ENCODE measurements at regions not wholly inside any gene's neighbourhood (a gene's known extent, or its start where the extent isn't known, plus 50 kb on each side); places are given as distances from the start of the nearest gene placed in this dataset.
A peak's percentile ranks its signal among the peaks of the same experiment; 100 is the strongest.

- in situ Hi-C loops (cut with HindIII; ENCODE audit: low pct_unique_long_range_greater_than_20kb, low sequenced_read_pairs), result no loop called here
- DNase-seq (ENCODE audit: low read depth in 1 of 2, low spot score in 1 of 2), result no peak
- no peak for TF ChIP-seq JUND (IDR thresholded peaks at IDR 0.05; ENCODE audit: low read depth)
Measured at GRCh38 chr12:94802796-94803195, 152.4 kb upstream of the TMCC3 start.

- no peak for DNase-seq (ENCODE audit: low read depth in 1 of 2, low spot score in 1 of 2)
- TF ChIP-seq JUND (IDR thresholded peaks at IDR 0.05; ENCODE audit: low read depth), result no peak
- in situ Hi-C loops (cut with HindIII; ENCODE audit: low pct_unique_long_range_greater_than_20kb, low sequenced_read_pairs), result no loop called here
Measured at GRCh38 chr12:94801745-94802144, 151.4 kb upstream of the TMCC3 start.

GRCh38 chr12:94799136-94799535 is 148.8 kb upstream of the TMCC3 start:
- no peak for DNase-seq (ENCODE audit: low read depth in 1 of 2, low spot score in 1 of 2)
- TF ChIP-seq JUND (IDR thresholded peaks at IDR 0.05; ENCODE audit: low read depth), result no peak
- in situ Hi-C loops (cut with HindIII; ENCODE audit: low pct_unique_long_range_greater_than_20kb, low sequenced_read_pairs), result no loop called here

- in situ Hi-C loops (cut with HindIII; ENCODE audit: low pct_unique_long_range_greater_than_20kb, low sequenced_read_pairs), result no loop called here
- TF ChIP-seq JUND (IDR thresholded peaks at IDR 0.05; ENCODE audit: low read depth), result no peak
- no peak for DNase-seq (ENCODE audit: low read depth in 1 of 2, low spot score in 1 of 2)
Measured at GRCh38 chr12:94798113-94798512, 147.8 kb upstream of the TMCC3 start.

- in situ Hi-C loops (cut with HindIII; ENCODE audit: low pct_unique_long_range_greater_than_20kb, low sequenced_read_pairs), result no loop called here
- DNase-seq (ENCODE audit: low read depth in 1 of 2, low spot score in 1 of 2), result peak in 1 of 2 experiments; percentile 26
- TF ChIP-seq JUND (IDR thresholded peaks at IDR 0.05; ENCODE audit: low read depth), result no peak
Measured at GRCh38 chr12:94795520-94795919, 145.2 kb upstream of the TMCC3 start.

GRCh38 chr12:94795044-94795443 is 144.7 kb upstream of the TMCC3 start:
- no peak for DNase-seq (ENCODE audit: low read depth in 1 of 2, low spot score in 1 of 2)
- in situ Hi-C loops (cut with HindIII; ENCODE audit: low pct_unique_long_range_greater_than_20kb, low sequenced_read_pairs), result no loop called here
- TF ChIP-seq JUND (IDR thresholded peaks at IDR 0.05; ENCODE audit: low read depth), result no peak

- DNase-seq (ENCODE audit: low read depth in 1 of 2, low spot score in 1 of 2), result no peak
- in situ Hi-C loops (cut with HindIII; ENCODE audit: low pct_unique_long_range_greater_than_20kb, low sequenced_read_pairs), result no loop called here
- TF ChIP-seq JUND (IDR thresholded peaks at IDR 0.05; ENCODE audit: low read depth), result no peak
Measured at GRCh38 chr12:94793191-94793595, 142.8 kb upstream of the TMCC3 start.

GRCh38 chr12:94792693-94793092 is 142.3 kb upstream of the TMCC3 start:
- no peak for TF ChIP-seq JUND (IDR thresholded peaks at IDR 0.05; ENCODE audit: low read depth)
- DNase-seq (ENCODE audit: low read depth in 1 of 2, low spot score in 1 of 2), result no peak
- in situ Hi-C loops (cut with HindIII; ENCODE audit: low pct_unique_long_range_greater_than_20kb, low sequenced_read_pairs), result no loop called here

- in situ Hi-C loops (cut with HindIII; ENCODE audit: low pct_unique_long_range_greater_than_20kb, low sequenced_read_pairs), result no loop called here
- DNase-seq (ENCODE audit: low read depth in 1 of 2, low spot score in 1 of 2), result no peak
- TF ChIP-seq JUND (IDR thresholded peaks at IDR 0.05; ENCODE audit: low read depth), result no peak
Measured at GRCh38 chr12:94791933-94792332, 141.6 kb upstream of the TMCC3 start.

- in situ Hi-C loops (cut with HindIII; ENCODE audit: low pct_unique_long_range_greater_than_20kb, low sequenced_read_pairs), result no loop called here
- TF ChIP-seq JUND (IDR thresholded peaks at IDR 0.05; ENCODE audit: low read depth), result no peak
- no peak for DNase-seq (ENCODE audit: low read depth in 1 of 2, low spot score in 1 of 2)
Measured at GRCh38 chr12:94790825-94791224, 140.5 kb upstream of the TMCC3 start.

- no peak for TF ChIP-seq JUND (IDR thresholded peaks at IDR 0.05; ENCODE audit: low read depth)
- DNase-seq (ENCODE audit: low read depth in 1 of 2, low spot score in 1 of 2), result no peak
- in situ Hi-C loops (cut with HindIII; ENCODE audit: low pct_unique_long_range_greater_than_20kb, low sequenced_read_pairs), result no loop called here
Measured at GRCh38 chr12:94790370-94790769, 140.0 kb upstream of the TMCC3 start.

GRCh38 chr12:94789510-94790225 is 139.3 kb upstream of the TMCC3 start:
- TF ChIP-seq JUND (IDR thresholded peaks at IDR 0.05; ENCODE audit: low read depth), result no peak
- in situ Hi-C loops (cut with HindIII; ENCODE audit: low pct_unique_long_range_greater_than_20kb, low sequenced_read_pairs), result no loop called here
- DNase-seq (ENCODE audit: low read depth in 1 of 2, low spot score in 1 of 2), result no peak

- in situ Hi-C loops (cut with HindIII; ENCODE audit: low pct_unique_long_range_greater_than_20kb, low sequenced_read_pairs), result no loop called here
- DNase-seq (ENCODE audit: low read depth in 1 of 2, low spot score in 1 of 2), result no peak
- TF ChIP-seq JUND (IDR thresholded peaks at IDR 0.05; ENCODE audit: low read depth), result no peak
Measured at GRCh38 chr12:94788298-94788697, 137.9 kb upstream of the TMCC3 start.

GRCh38 chr12:94786906-94787305 is 136.5 kb upstream of the TMCC3 start:
- no peak for TF ChIP-seq JUND (IDR thresholded peaks at IDR 0.05; ENCODE audit: low read depth)
- in situ Hi-C loops (cut with HindIII; ENCODE audit: low pct_unique_long_range_greater_than_20kb, low sequenced_read_pairs), result no loop called here
- no peak for DNase-seq (ENCODE audit: low read depth in 1 of 2, low spot score in 1 of 2)

Data from T47D (cell line).